HFFc6 (cell line): ENCODE measurements at regions not wholly inside any gene's neighbourhood (a gene's known extent, or its start where the extent isn't known, plus 50 kb on each side); places are given as distances from the start of the nearest gene placed in this dataset.

Experiments
- DNase-seq: peaks from one replicate; pipeline ENCODE4 v3.0.0-alpha.2; 2018
- H3K27ac Mint-ChIP-seq: 2 replicates; pipeline ENCODE4 v1.8.0; 2020; ENCODE audit warnings: mild to moderate bottlenecking, mixed read lengths
- H3K27me3 Mint-ChIP-seq: 2 replicates; pipeline ENCODE4 v1.8.0; 2021; ENCODE audit warnings: mild to moderate bottlenecking, moderate library complexity, mixed read lengths; ENCODE audit not compliant: insufficient read depth
- H3K36me3 Mint-ChIP-seq: 2 replicates; pipeline ENCODE4 v1.8.0; 2021; ENCODE audit warnings: low read depth, mixed read lengths
- H3K4me1 Mint-ChIP-seq: 2 replicates; pipeline ENCODE4 v1.8.0; 2020; ENCODE audit warnings: low read depth, mixed read lengths
- H3K4me3 Mint-ChIP-seq: 2 replicates; pipeline ENCODE4 v1.8.0; 2020; ENCODE audit warnings: mild to moderate bottlenecking, moderate library complexity, mixed read lengths
- H3K9me3 Mint-ChIP-seq: 2 replicates; pipeline ENCODE4 v1.8.0; 2020; ENCODE audit warnings: mild to moderate bottlenecking, mixed read lengths
- CTCF ChIP-seq: fragments of 200-600 bp; sonication (generic); IDR thresholded peaks from 2 replicates; pipeline ENCODE4 v1.5.0; 2021; ENCODE audit warnings: antibody characterized with exemption, mild to moderate bottlenecking

DNA sequence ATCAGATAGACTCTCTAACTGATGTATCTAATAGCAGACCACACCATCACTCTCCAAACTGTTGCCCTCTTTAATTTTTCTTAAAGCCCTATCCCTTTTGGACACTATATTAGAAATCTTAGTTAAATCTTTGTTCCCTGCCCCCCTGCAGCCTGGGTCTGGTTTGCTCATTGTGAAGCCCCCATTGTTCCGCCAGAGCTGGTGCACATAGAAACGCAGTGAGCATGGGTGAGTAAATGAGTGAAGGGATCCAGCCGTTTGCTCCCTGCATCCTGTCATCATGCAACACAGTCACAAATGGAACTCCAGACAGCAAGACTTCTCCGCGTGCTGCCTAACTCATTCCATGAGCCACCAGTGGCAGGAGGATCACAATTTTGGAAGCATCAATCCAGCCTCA is 402.5 kb downstream of the PREX1 start:
- no peak overlapping the region for H3K4me3 Mint-ChIP-seq
- no peaks in the 10 kb centered on the region for H3K9me3 Mint-ChIP-seq
- H3K27me3 Mint-ChIP-seq = no peaks in the 10 kb centered on the region; the same call in 1 of the 2 replicates
- TF ChIP-seq CTCF = no peak
- no peak overlapping the region for H3K27ac Mint-ChIP-seq
- no peaks in the 10 kb centered on the region for H3K36me3 Mint-ChIP-seq
- DNase-seq = no peak
- H3K4me1 Mint-ChIP-seq = no peaks in the 10 kb centered on the region

DNA sequence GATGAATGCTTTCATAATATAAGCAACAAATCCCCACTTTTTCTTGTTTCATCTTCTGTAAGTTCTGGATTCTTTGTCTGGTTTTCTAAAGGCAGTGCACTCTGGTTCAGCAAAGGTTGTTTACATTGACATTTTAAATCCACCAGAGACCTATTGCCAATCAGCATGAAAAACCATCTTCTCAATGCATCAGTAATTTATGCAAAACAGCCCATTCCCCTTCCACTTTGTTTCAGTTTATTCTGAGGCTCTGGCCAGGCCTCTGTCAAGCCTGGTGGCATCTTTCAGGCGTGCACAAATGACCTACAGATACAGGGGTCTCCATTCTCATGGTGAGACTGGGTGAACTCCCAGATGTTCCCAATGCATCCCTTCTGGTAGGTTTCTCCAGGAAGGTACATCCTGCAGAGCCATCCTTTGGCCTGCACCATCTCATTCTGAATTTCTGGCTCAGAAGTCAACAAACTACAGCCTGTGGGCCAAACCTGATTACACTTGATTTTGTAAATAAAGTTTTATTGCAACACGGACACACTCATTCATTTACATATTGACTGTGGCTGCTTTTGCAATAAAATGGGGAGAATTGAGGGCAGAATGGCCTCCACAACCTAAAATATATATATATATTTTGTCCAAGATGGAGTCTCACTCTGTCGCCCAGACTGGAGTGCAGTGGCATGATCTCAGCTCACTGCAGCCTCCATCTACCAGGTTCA is 405.4 kb downstream of the PREX1 start:
- no peaks in the 10 kb centered on the region; the same call in none of the 2 replicates for H3K27me3 Mint-ChIP-seq

DNA sequence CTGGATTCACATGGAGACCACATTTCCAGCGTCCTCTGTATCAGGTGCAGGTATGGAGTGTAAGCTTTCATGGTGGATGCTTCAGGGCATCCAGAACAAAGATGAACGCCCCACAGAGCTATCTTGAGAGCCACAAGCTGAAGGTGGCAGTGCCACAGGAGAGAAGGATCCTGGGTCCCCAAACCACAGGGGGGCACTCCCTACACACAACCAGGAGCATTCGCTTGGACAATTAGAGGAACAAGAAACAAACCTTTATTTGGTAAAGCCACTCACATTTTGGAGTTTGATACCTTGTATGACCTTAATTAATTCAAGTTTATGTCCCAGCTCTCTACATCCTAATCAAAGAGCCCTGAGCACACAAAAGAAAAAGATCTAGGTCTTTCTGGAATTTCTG is 406.3 kb downstream of the PREX1 start:
- DNase-seq = no peak
- TF ChIP-seq CTCF = no peak
- H3K36me3 Mint-ChIP-seq = no peaks in the 10 kb centered on the region
- no peaks in the 10 kb centered on the region; the same call in none of the 2 replicates for H3K27me3 Mint-ChIP-seq
- H3K4me1 Mint-ChIP-seq = no peaks in the 10 kb centered on the region
- H3K27ac Mint-ChIP-seq = no peak overlapping the region
- H3K4me3 Mint-ChIP-seq = no peak overlapping the region
- no peaks in the 10 kb centered on the region for H3K9me3 Mint-ChIP-seq

More for the DNA sequence above, 405.4 kb downstream of the PREX1 start:
- DNase-seq = no peak
- H3K36me3 Mint-ChIP-seq = no peaks in the 10 kb centered on the region
- no peak for TF ChIP-seq CTCF
- no peak overlapping the region for H3K4me3 Mint-ChIP-seq
- no peak overlapping the region for H3K27ac Mint-ChIP-seq
- no peaks in the 10 kb centered on the region for H3K4me1 Mint-ChIP-seq
- H3K9me3 Mint-ChIP-seq = no peaks in the 10 kb centered on the region

GRCh38 chr20:48420176-48420575 is 407.6 kb downstream of the PREX1 start:
- no peak for DNase-seq
- no peak for TF ChIP-seq CTCF
- no peaks in the 10 kb centered on the region for H3K4me1 Mint-ChIP-seq
- no peaks in the 10 kb centered on the region for H3K36me3 Mint-ChIP-seq
- H3K9me3 Mint-ChIP-seq = no peaks in the 10 kb centered on the region
- H3K4me3 Mint-ChIP-seq = no peak overlapping the region
- H3K27me3 Mint-ChIP-seq = no peaks in the 10 kb centered on the region; the same call in none of the 2 replicates
- no peak overlapping the region for H3K27ac Mint-ChIP-seq

DNA sequence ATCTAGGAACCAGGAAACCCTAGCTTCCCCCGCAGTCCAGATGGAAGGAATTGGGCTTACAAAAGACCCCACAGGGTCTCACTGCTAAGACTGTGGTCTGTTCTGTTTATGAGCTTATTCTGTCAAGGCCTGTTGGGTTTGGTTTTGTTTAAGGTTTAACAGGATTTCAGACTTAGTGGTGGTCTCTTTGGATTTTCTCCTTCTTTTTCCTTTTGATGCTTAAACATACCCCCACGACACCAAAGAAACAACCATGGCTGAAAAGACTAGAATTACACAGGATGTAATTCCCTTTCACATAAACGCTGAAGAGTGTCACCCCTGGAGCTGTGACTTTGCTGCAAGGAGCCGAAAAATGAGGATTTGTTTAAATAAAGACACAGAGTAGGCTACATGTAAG is 408.6 kb downstream of the PREX1 start:
- Mint-ChIP-seq H3K9me3 (no peaks in the 10 kb centered on the region), H3K27me3 (no peaks in the 10 kb centered on the region; the same call in none of the 2 replicates), H3K4me3 (no peak overlapping the region), H3K36me3 (no peaks in the 10 kb centered on the region), H3K27ac (no peak overlapping the region), H3K4me1 (no peaks in the 10 kb centered on the region)
- no peak for TF ChIP-seq CTCF
- no peak for DNase-seq
